Pancreas (tissue), 10 donors: ENCODE measurements at regions not wholly inside any gene's neighbourhood (a gene's known extent, or its start where the extent isn't known, plus 50 kb on each side); places are given as distances from the start of the nearest gene placed in this dataset.

ENCODE experiments used
- ATAC-seq, 4 donors: fragments of 200-7000 bp; cut with Tn5 transposase; one replicate each; pipeline versions ENCODE4 v1.8.0 to v1.9.1; 2020; ENCODE audit warnings: mild to moderate bottlenecking in 4 of 4, moderate library complexity in 4 of 4
- DNase-seq, 6 donors: peaks; one replicate each; pipeline ENCODE4 v3.0.0-alpha.2; 2020
- FAIRE-seq: peaks from 2 replicates; lab custom pipeline; 2012; peaks lifted over from hg19 to GRCh38; lab: Jason Lieb, UNC
- H3K27ac ChIP-seq, 4 donors: fragments of 200-600 bp; sonication (generic); 1 replicate in 3 of 4; 2 replicates in 1 of 4; pipeline versions ENCODE4 v1.5.0 to v1.8.0; 2020
- H3K27me3 ChIP-seq, 4 donors: fragments of 200-600 bp; one replicate each; pipeline ENCODE4 v1.8.0; 2021
- H3K36me3 ChIP-seq, 3 donors: fragments of 200-600 bp; sonication (generic) in 1 of 3; one replicate each; pipeline versions ENCODE4 v1.5.0 to v1.8.0; 2020 to 2021
- H3K4me1 ChIP-seq, 3 donors: fragments of 200-600 bp; one replicate each; pipeline ENCODE4 v1.8.0; 2021
- H3K4me3 ChIP-seq, 4 donors: fragments of 200-600 bp; sonication (generic) in 2 of 4; one replicate each; pipeline versions ENCODE4 v1.5.0 to v1.8.0; 2020 to 2021
- H3K9me3 ChIP-seq, 4 donors: fragments of 200-600 bp; one replicate each; pipeline ENCODE4 v1.8.0; 2021
- WGBS, 2 donors: extraction: QIAGEN DNeasy Blood & Tissue Kit; methylation state at CpG; one replicate each; pipeline ENCODE4 v1.1.7; 2013; 5-methylcytosine and 5-hydroxymethylcytosine counted together
- intact Hi-C, 3 donors: fragments of 100-400 bp; cut with DNase I; formaldehyde crosslinking; loops; one replicate each; pipeline versions ENCODE4 v1.11.1 to v1.14.2; 2022
- TF ChIP-seq, protein P1 (sequence below), 4 donors: fragments of 200-600 bp; sonication (generic) in 3 of 4; IDR thresholded peaks; one replicate each; pipeline versions ENCODE4 v1.5.0 to v1.8.0; 2021; ENCODE audit warnings: antibody characterized with exemption in 4 of 4
- donor health status: healthy with polysubstance abuse.
- donor health status: DM: no; HTN: no; CAD: no; lungs with moderate emphysema.
- donor health status: DM: no; HTN: no; CAD: no.
- donor health status: control.
- donor health status: control.
- donor health status: Bipolar disorder and iron deficiency.
- donor health status: DM: yes; HTN: yes; CAD: no.
- donor health status: DM: no; HTN: no; CAD: no.
- donor health status: DM: no; HTN: no; CAD: no.
- donor health status: DM: yes; HTN: yes; CAD: no.

DNA sequence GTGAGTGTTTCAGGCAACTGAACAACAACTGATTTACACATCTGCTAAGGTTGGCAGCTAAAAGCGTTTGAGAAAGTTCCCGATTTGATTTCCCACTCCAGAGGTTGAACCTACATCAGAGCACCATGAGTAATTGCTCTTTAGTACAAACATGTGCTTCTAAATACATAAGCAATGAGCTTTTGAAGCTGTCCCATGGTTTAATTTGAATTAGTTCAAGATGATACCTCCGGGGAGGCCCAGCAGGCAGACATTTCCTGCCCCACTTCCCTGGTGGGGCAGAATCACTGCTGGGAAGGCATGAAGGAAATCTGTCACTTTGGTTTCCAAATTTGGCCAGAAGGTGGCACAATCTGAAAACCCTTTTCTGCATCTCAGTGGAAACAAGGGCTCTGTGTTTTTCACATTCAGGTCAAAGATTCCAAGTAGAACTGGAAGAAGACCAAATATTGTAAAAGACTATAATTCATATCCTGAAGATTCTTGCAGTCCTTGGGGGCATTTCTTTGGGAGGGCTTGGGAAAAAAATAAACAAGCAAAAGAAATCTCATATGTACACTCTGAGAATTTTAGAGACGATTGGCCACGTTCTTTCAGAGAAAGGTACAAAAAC, 176.2 kb upstream of the FAM20A start:
- H3K4me3 ChIP-seq: peak overlapping the region in 1 of 4 donors; percentile 10
- no peaks in the 10 kb centered on the region for H3K27me3 ChIP-seq
- no peaks in the 10 kb centered on the region for H3K36me3 ChIP-seq
- DNase-seq: peak in 3 of 6 donors; percentile 36 to 64 (median 36)
- peaks cover 6 to 8% (median 8%) of the 10 kb centered on the region in 3 donors for H3K4me1 ChIP-seq
- peak; percentile 84 to 92 (median 90) for ATAC-seq
- TF ChIP-seq, protein P1, sequence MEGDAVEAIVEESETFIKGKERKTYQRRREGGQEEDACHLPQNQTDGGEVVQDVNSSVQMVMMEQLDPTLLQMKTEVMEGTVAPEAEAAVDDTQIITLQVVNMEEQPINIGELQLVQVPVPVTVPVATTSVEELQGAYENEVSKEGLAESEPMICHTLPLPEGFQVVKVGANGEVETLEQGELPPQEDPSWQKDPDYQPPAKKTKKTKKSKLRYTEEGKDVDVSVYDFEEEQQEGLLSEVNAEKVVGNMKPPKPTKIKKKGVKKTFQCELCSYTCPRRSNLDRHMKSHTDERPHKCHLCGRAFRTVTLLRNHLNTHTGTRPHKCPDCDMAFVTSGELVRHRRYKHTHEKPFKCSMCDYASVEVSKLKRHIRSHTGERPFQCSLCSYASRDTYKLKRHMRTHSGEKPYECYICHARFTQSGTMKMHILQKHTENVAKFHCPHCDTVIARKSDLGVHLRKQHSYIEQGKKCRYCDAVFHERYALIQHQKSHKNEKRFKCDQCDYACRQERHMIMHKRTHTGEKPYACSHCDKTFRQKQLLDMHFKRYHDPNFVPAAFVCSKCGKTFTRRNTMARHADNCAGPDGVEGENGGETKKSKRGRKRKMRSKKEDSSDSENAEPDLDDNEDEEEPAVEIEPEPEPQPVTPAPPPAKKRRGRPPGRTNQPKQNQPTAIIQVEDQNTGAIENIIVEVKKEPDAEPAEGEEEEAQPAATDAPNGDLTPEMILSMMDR (IDR thresholded peaks at IDR 0.05): peak in 3 of 4 donors; percentile 46 to 66 (median 49)
- FAIRE-seq: no peak
- H3K9me3 ChIP-seq: no peaks in the 10 kb centered on the region
- intact Hi-C loops: loop anchor here in 2 of 3 donors (5.0 to 10.0 kb wide), 2 partner anchors 457 to 460 kb away; no protein-coding TSS in a partner anchor
- H3K27ac ChIP-seq: peak overlapping the region in 1 of 4 donors; percentile 15
- WGBS, 2 donors: 15 to 22% methylated on average over 5 of the region's 5 CpGs

DNA sequence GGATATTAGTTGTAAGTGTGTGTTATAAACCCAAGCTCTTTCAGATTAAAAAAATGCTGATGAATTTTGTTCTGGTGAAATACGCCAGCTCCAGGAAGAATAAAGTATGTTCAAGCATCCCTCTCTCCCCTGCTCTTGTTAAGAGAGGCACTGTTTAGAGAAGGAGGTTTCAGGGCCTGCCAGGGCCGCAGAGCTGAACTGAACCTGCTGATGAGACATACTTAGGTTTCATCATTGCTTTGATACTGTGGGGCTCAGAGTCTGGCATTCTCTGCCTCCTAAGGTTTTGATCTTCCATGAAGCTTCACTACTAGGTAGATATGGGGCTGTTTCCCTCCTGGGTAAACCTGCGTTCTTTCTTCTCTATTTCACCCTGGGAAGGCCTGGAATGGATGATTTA, 175.3 kb upstream of the FAM20A start:
- Histone ChIP-seq H3K27me3 (no peaks in the 10 kb centered on the region), H3K4me3 (no peak overlapping the region), H3K36me3 (no peaks in the 10 kb centered on the region), H3K27ac (no peak overlapping the region), H3K4me1 (peaks cover 6 to 8% (median 8%) of the 10 kb centered on the region in 3 donors), H3K9me3 (no peaks in the 10 kb centered on the region)
- WGBS, 2 donors: 87 to 91% methylated on average over 3 of the region's 3 CpGs
- no peak for FAIRE-seq
- TF ChIP-seq, protein P1 (IDR thresholded peaks at IDR 0.05): no peak
- ATAC-seq: no peak
- no peak for DNase-seq
- intact Hi-C loops: loop anchor here in 2 of 3 donors (5.0 to 10.0 kb wide), 2 partner anchors 458 to 461 kb away; no protein-coding TSS in a partner anchor

DNA sequence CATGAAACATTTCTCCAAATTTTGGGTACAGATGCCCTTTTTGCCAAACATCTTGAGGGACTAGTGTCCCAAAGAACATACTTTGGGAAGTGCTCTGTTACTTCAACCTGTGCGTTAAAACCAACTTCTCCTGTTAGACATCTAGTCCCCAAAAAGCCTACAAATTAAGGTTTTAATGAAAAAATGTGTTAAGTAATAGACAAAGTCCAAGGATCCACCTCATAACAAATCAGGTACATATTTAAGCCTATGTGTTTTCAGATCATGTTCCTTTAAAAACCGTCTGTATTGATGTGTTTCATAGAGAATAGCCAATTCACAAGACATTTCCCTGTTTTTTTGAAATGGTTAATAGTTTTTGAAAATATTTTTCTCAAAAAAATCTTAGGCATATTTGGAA, 174.8 kb upstream of the FAM20A start:
- intact Hi-C loops: loop anchor here in 2 of 3 donors (5.0 to 10.0 kb wide), 2 partner anchors 459 to 461 kb away; no protein-coding TSS in a partner anchor
- Histone ChIP-seq H3K27ac (no peak overlapping the region), H3K4me3 (no peak overlapping the region), H3K4me1 (peaks cover 6 to 8% (median 8%) of the 10 kb centered on the region in 3 donors), H3K36me3 (no peaks in the 10 kb centered on the region), H3K27me3 (no peaks in the 10 kb centered on the region), H3K9me3 (no peaks in the 10 kb centered on the region)
- ATAC-seq (no peak), DNase-seq (no peak), FAIRE-seq (no peak)
- 77 to 92% methylated on average over 2 of the region's 2 CpGs for WGBS, 2 donors
- TF ChIP-seq, protein P1 (IDR thresholded peaks at IDR 0.05): no peak

DNA sequence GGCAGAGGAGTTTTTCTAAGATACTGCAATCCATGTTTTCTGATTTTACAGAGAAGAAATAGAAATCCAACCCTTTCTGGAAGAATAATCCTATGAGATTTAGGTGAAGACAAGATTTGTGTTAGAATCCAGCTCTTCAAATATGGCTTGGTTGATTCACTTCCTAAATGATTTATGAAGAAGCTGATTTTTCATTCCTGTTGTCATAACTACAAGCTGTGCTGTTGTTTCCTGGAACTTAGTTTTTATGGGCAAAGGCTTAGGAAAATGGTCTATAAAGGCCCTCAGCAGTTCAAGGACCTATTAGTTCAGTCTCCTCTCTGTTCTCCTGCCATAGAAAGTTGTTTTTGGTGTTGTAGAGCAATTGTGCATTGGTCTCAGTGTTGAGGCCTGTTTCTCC, 174.2 kb upstream of the FAM20A start:
- Histone ChIP-seq H3K4me3 (no peak overlapping the region), H3K9me3 (no peaks in the 10 kb centered on the region), H3K27ac (no peak overlapping the region), H3K27me3 (no peaks in the 10 kb centered on the region), H3K36me3 (no peaks in the 10 kb centered on the region), H3K4me1 (peaks cover 6 to 8% (median 8%) of the 10 kb centered on the region in 3 donors)
- FAIRE-seq (no peak), DNase-seq (no peak), ATAC-seq (peak in 1 of 4 donors; percentile 13)
- TF ChIP-seq, protein P1 (IDR thresholded peaks at IDR 0.05): no peak
- intact Hi-C loops: loop anchor here in 2 of 3 donors (5.0 to 10.0 kb wide), 2 partner anchors 459 to 462 kb away; no protein-coding TSS in a partner anchor
